ENCODE measurements at regions not wholly inside any gene's neighbourhood (a gene's known extent, or its start where the extent isn't known, plus 50 kb on each side); places are given as distances from the start of the nearest gene placed in this dataset.

GRCh38 chr11:70836071-70836470 lies 416.3 kb downstream of the SHANK2 start:
- Histone ChIP-seq H3K9me2 (ENCODE audit: insufficient read depth) (no peaks in the 10 kb centered on the region), H3K9me3 (ENCODE audit: control insufficient read depth in 1 of 2, insufficient read depth in 1 of 2, low read depth in 1 of 2, low read length in 2 of 2) (no peaks in the 10 kb centered on the region), H2AFZ (ENCODE audit: low read depth, low read length, poor library complexity, severe bottlenecking) (no peak overlapping the region), H4K20me1 (ENCODE audit: insufficient read depth) (no peaks in the 10 kb centered on the region), H3K4me1 (ENCODE audit: control insufficient read depth in 1 of 2, insufficient read depth in 2 of 2, low read length in 2 of 2) (no peaks in the 10 kb centered on the region), H3K27me3 (ENCODE audit: insufficient read depth, low read length) (no peaks in the 10 kb centered on the region), H3K9ac (ENCODE audit: low read length) (no peak overlapping the region), H3K79me2 (ENCODE audit: insufficient read depth, low read length) (no peaks in the 10 kb centered on the region), H3K27ac (ENCODE audit: low read depth, low read length) (no peak overlapping the region), H3K4me3 (replicated peaks in 1 of 2; ENCODE audit: low read depth in 1 of 2, low read length in 2 of 2) (no peak overlapping the region), H3K36me3 (ENCODE audit: control insufficient read depth in 1 of 2, insufficient read depth in 2 of 2, low read length in 2 of 2) (no peaks in the 10 kb centered on the region), H3K4me2 (ENCODE audit: low read length) (no peak overlapping the region)
- POLR2A ChIA-PET, result no interaction called here
- CTCF ChIA-PET, result no interaction called here
- intact Hi-C loops (cut with micrococcal nuclease), result no loop called here
- DNase-seq (ENCODE audit: low read depth, low spot score) (no peak), ATAC-seq (no peak)
- TF ChIP-seq POLR2AphosphoS5 (IDR thresholded peaks at IDR 0.05; ENCODE audit: low read depth, low read length) (no peak), JUND (IDR thresholded peaks at IDR 0.05) (no peak), MAX (IDR thresholded peaks at IDR 0.05) (no peak), ZFX (IDR thresholded peaks at IDR 0.05) (no peak), CBX3 (IDR thresholded peaks at IDR 0.05; ENCODE audit: low read depth) (no peak), YY1 (IDR thresholded peaks at IDR 0.05; ENCODE audit: extremely low read depth, insufficient replicate concordance, low read depth, low read length) (no peak), EZH2 (IDR thresholded peaks at IDR 0.05) (no peak), EZH2phosphoT487 (IDR thresholded peaks at IDR 0.05; ENCODE audit: borderline replicate concordance) (no peak), TCF7L2 (IDR thresholded peaks at IDR 0.05; ENCODE audit: borderline replicate concordance, extremely low read depth, insufficient read depth, insufficient read length) (no peak), REST (IDR thresholded peaks at IDR 0.05; ENCODE audit: low read depth) (no peak), FOSL1 (IDR thresholded peaks at IDR 0.05; ENCODE audit: low read depth) (no peak), SRF (IDR thresholded peaks at IDR 0.05; ENCODE audit: low read depth) (no peak), ZBTB33 (IDR thresholded peaks at IDR 0.05; ENCODE audit: extremely low read depth, insufficient replicate concordance, low read length) (no peak), SP1 (IDR thresholded peaks at IDR 0.05; ENCODE audit: low read depth) (no peak), CTCF (IDR thresholded peaks at IDR 0.05 in 2 of 3, conservative IDR thresholded peaks at IDR 0.05 in 1 of 3; ENCODE audit: borderline replicate concordance in 1 of 3, insufficient read depth in 1 of 3, low read depth in 2 of 3, low read length in 2 of 3) (no peak), POLR2A (IDR thresholded peaks at IDR 0.05; ENCODE audit: borderline replicate concordance, extremely low read depth, insufficient read depth, insufficient read length) (no peak), EGR1 (IDR thresholded peaks at IDR 0.05; ENCODE audit: low read depth) (no peak), RAD21 (IDR thresholded peaks at IDR 0.05; ENCODE audit: low read depth) (no peak)
- RAD21 ChIA-PET (ENCODE audit: low non-redundant PET in 1 of 2, low total read pairs in 2 of 2, uncharacterized antibody in 2 of 2, unreplicated experiment in 2 of 2), result no interaction called here
- no TSS peak for BruUV-seq (replicated peaks)
